Epithelial cell of proximal tubule (primary cell): ENCODE measurements at regions not wholly inside any gene's neighbourhood (a gene's known extent, or its start where the extent isn't known, plus 50 kb on each side); places are given as distances from the start of the nearest gene placed in this dataset.

Experiments
- DNase-seq: peaks from one replicate; pipeline ENCODE4 v3.0.0-alpha.2; 2011; ENCODE audit warnings: low read depth
- H3K4me3 ChIP-seq: 2 replicates; pipeline ENCODE4 v1.5.1; 2011; ENCODE audit warnings: low read depth, mild to moderate bottlenecking, low read length
- TF ChIP-seq, protein P1 (sequence below): conservative IDR thresholded peaks from 2 replicates; pipeline ENCODE4 v1.5.1; 2012; ENCODE audit warnings: low read depth, mild to moderate bottlenecking, low read length

GRCh38 chr13:42373048-42373812, 101.3 kb downstream of the AKAP11 start:
- no peak for DNase-seq
- no peak overlapping the region for H3K4me3 ChIP-seq
- TF ChIP-seq, protein P1, sequence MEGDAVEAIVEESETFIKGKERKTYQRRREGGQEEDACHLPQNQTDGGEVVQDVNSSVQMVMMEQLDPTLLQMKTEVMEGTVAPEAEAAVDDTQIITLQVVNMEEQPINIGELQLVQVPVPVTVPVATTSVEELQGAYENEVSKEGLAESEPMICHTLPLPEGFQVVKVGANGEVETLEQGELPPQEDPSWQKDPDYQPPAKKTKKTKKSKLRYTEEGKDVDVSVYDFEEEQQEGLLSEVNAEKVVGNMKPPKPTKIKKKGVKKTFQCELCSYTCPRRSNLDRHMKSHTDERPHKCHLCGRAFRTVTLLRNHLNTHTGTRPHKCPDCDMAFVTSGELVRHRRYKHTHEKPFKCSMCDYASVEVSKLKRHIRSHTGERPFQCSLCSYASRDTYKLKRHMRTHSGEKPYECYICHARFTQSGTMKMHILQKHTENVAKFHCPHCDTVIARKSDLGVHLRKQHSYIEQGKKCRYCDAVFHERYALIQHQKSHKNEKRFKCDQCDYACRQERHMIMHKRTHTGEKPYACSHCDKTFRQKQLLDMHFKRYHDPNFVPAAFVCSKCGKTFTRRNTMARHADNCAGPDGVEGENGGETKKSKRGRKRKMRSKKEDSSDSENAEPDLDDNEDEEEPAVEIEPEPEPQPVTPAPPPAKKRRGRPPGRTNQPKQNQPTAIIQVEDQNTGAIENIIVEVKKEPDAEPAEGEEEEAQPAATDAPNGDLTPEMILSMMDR = no peak

DNA sequence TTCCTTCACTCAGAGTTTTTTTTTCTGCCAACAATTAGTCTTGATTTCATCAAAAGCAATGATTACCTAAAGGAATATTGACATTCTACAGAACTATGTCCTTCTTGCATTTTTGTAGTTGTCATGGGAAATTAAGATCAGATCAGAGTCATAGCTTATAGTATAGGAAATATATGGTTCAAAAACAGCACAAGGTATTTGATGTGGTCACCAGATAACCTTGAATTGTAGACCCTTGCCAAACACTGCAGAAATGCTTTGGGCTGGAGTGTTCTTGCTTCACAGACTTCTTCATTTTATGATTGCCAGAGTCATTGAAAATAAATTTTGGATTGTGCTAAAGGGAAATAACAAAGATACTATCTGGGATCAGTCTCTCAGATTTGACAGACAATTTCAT, 103.7 kb downstream of the AKAP11 start:
- TF ChIP-seq, protein P1 = no peak
- no peak for DNase-seq
- no peak overlapping the region for H3K4me3 ChIP-seq

DNA sequence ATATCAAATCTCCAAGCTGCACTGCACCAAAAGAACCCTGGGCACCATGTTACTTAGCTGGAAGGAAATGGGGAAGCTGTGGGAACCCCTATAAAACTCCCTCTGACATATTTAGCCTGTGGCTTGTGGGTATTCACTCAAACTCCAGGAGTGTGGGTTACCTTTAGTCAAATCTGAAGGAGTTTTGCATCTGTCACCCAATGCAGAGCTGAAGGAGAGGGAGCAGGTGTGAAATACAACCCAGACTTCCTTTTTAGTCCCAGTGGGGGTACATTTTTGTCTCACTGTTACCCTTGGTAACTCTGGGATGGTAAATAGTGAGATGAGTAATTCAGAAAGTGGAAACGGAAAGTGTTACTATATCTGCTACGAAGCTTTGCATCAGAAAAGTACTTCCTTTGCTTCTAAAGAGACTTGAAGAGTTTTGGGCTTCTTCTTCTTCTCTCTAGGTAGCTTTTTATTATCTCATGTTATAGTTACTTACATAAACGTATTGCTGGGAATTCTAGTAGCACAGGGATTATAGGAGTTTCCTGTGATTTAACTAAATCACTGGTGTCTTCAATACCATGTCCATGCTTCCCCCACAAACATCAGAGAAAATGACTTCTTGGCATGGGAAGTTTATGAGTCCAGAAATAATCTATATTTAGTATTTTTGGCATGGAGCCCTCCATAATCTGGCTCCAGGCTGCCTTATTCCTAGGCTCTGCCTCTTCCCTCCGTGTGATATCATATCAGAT, 105.9 kb downstream of the AKAP11 start:
- no peak for DNase-seq
- no peak overlapping the region for H3K4me3 ChIP-seq
- TF ChIP-seq, protein P1 = no peak

GRCh38 chr13:42378383-42378780, 106.4 kb downstream of the AKAP11 start:
- no peak for DNase-seq
- H3K4me3 ChIP-seq = no peak overlapping the region
- TF ChIP-seq, protein P1 = no peak

DNA sequence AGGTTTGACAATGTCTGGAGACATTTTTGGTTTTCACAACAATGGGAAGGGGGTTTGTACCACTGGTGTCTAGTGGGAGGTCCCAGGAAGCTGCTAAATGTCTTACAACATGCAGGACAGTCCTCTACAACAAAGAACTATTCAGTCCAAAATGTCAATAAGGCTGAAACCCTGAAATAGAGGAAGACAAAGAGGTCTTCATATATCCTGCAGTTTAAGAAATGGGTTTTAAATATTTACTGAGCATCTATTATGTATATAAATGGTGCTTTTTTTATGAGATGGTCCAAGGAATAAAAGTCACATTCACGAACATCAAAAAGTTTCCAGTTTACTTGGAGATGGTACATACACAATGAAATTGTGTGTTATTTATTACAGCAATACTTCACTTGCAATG, 107.3 kb downstream of the AKAP11 start:
- DNase-seq = no peak
- TF ChIP-seq, protein P1 = no peak
- H3K4me3 ChIP-seq = no peak overlapping the region

DNA sequence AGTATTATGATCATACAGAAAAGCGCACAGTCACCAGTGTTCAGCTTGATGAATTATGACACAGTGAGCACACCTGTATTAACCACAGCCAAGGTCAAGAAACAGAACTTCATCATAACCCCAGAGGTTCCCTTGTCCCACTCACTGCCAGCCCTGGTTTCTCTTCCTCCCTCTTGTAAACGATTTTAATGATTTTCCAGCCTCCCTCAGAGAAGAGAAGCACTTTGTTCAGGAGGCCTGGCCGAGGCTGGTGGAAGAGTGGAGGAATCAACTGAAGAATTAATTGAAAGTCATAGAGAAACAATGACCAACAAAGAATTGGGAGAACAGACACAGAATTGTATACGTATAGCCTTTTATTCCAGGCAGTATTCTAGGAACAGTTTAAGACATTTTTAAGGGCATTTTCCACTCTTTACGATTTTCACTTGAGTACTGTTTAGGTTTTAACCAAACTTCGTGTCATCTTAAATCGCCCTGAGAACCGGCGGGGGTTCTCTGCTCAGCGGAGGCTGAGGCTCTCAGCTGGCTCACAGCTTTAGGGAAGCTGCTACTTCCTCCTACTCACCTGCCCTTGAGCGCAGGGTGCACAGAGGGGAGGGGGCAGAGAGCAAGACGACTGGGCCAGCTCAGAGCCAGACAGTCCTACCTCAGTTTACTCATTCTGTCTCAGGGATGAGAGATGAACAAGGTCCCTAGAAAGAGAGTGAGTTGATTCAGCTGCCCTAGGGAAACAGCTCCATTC, 108.6 kb downstream of the AKAP11 start:
- no peak for DNase-seq
- TF ChIP-seq, protein P1 = no peak

More for the DNA sequence above, 108.6 kb downstream of the AKAP11 start:
- no peak overlapping the region for H3K4me3 ChIP-seq
